Breast epithelium (tissue), 3 donors: ENCODE measurements at regions not wholly inside any gene's neighbourhood (a gene's known extent, or its start where the extent isn't known, plus 50 kb on each side); places are given as distances from the start of the nearest gene placed in this dataset.

Experiments
- POLR2A ChIP-seq: fragments of 450-650 bp; IDR thresholded peaks from one replicate; pipeline ENCODE4 v1.6.1; 2016; ENCODE audit warnings: antibody characterized with exemption, mild to moderate bottlenecking, moderate library complexity
- POLR2AphosphoS5 ChIP-seq, 3 donors: sonication (generic); formaldehyde crosslinking; IDR thresholded peaks; one replicate each; pipeline ENCODE4 v1.6.1; 2017; ENCODE audit warnings: antibody characterized with exemption in 3 of 3
- TF ChIP-seq, protein P1 (sequence below), 3 donors: fragments of 450-650 bp; IDR thresholded peaks; one replicate each; pipeline ENCODE4 v1.5.1; 2016 to 2017; ENCODE audit warnings: antibody characterized with exemption in 3 of 3, mild to moderate bottlenecking in 3 of 3, moderate library complexity in 3 of 3

DNA sequence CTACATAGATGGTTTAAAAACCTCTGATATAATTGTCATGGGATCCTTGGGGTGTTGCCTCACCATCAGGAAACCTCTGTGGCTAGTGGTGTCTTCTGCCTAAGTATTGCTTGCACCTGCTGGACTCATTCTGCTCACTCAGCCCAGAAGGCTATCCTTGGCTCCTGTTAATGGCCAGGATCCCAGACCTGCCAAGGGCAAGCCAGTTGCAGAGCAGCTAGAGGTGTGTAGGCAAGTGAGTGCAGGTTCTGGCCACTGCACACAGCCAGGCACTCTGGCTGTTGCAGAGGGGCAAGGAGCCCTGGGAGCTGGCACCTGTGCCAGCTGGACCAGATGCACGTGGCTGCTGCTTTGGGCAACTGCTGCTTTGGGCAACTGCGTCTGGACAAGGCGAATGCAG, 1125.8 kb downstream of the SI start:
- TF ChIP-seq POLR2A (no peak), POLR2AphosphoS5 (IDR thresholded peaks at IDR 0.05) (no peak)
- TF ChIP-seq, protein P1, sequence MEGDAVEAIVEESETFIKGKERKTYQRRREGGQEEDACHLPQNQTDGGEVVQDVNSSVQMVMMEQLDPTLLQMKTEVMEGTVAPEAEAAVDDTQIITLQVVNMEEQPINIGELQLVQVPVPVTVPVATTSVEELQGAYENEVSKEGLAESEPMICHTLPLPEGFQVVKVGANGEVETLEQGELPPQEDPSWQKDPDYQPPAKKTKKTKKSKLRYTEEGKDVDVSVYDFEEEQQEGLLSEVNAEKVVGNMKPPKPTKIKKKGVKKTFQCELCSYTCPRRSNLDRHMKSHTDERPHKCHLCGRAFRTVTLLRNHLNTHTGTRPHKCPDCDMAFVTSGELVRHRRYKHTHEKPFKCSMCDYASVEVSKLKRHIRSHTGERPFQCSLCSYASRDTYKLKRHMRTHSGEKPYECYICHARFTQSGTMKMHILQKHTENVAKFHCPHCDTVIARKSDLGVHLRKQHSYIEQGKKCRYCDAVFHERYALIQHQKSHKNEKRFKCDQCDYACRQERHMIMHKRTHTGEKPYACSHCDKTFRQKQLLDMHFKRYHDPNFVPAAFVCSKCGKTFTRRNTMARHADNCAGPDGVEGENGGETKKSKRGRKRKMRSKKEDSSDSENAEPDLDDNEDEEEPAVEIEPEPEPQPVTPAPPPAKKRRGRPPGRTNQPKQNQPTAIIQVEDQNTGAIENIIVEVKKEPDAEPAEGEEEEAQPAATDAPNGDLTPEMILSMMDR (IDR thresholded peaks at IDR 0.05), result no peak
